ENCODE measurements at regions not wholly inside any gene's neighbourhood (a gene's known extent, or its start where the extent isn't known, plus 50 kb on each side); places are given as distances from the start of the nearest gene placed in this dataset.

DNA sequence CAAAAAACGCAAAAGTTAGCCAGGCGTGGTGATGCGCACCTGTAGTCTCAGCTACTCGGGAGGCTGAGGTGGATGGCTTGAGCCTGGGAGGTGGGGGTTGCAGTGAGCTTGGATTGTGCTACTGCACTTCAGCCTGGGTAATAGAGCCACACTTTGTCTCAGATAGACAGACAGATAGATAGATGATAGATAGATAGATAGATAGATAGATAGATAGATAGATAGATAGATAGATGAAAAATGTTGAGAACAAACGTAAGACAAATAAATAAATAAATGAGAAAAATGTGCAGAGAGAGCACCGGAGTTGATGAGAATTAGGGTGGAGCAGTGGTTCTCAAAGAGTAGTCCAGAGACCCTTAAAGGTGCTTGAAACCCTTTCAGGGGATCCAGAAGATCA is 58.4 kb upstream of the ARL8B start:
- TF ChIP-seq CTCF (IDR thresholded peaks at IDR 0.05; ENCODE audit: insufficient read depth, low read length, poor library complexity, severe bottlenecking) (no peak), EZH2phosphoT487 (conservative IDR thresholded peaks at IDR 0.05; ENCODE audit: low read length) (no peak)

All from SU-DHL-6 (cell line).